D341Med (cell line): ENCODE measurements at regions not wholly inside any gene's neighbourhood (a gene's known extent, or its start where the extent isn't known, plus 50 kb on each side); places are given as distances from the start of the nearest gene placed in this dataset.
A peak's percentile ranks its signal among the peaks of the same experiment; 100 is the strongest.

Experiments
- DNase-seq: peaks from one replicate; pipeline ENCODE4 v3.0.0; 2012; ENCODE audit warnings: low spot score

GRCh38 chr4:177047851-177048174 lies 255.1 kb upstream of the VEGFC start:
- DNase-seq: no peak

- peak; percentile 54 for DNase-seq
These were observed 258.1 kb upstream of the NEIL3 start for GRCh38 chr4:177051473-177052060.

- peak; percentile 67 for DNase-seq
These were observed 257.3 kb upstream of the NEIL3 start for GRCh38 chr4:177052211-177052934.

GRCh38 chr4:177057186-177057585 lies 252.5 kb upstream of the NEIL3 start:
- no peak for DNase-seq

- no peak for DNase-seq
These were observed 245.6 kb upstream of the NEIL3 start for GRCh38 chr4:177064116-177064515.

GRCh38 chr4:177064729-177065394 lies 244.8 kb upstream of the NEIL3 start:
- DNase-seq: no peak

GRCh38 chr4:177066746-177067145 lies 242.9 kb upstream of the NEIL3 start:
- DNase-seq: no peak

- DNase-seq: no peak
These were observed 239.1 kb upstream of the NEIL3 start for GRCh38 chr4:177070533-177071058.

- DNase-seq: no peak
These were observed 232.3 kb upstream of the NEIL3 start for GRCh38 chr4:177077095-177077971.

- no peak for DNase-seq
These were observed 230.3 kb upstream of the NEIL3 start for GRCh38 chr4:177079327-177079726.

- no peak for DNase-seq
These were observed 229.3 kb upstream of the NEIL3 start for GRCh38 chr4:177080388-177080787.

- DNase-seq: no peak
These were observed 222.6 kb upstream of the NEIL3 start for GRCh38 chr4:177087060-177087459.

GRCh38 chr4:177087499-177087898 lies 222.2 kb upstream of the NEIL3 start:
- no peak for DNase-seq

GRCh38 chr4:177091515-177091914 lies 218.2 kb upstream of the NEIL3 start:
- no peak for DNase-seq

- DNase-seq: no peak
These were observed 216.9 kb upstream of the NEIL3 start for GRCh38 chr4:177092807-177093206.

GRCh38 chr4:177093964-177094363 lies 215.7 kb upstream of the NEIL3 start:
- DNase-seq: no peak

GRCh38 chr4:177097291-177097690 lies 212.4 kb upstream of the NEIL3 start:
- DNase-seq: no peak

- DNase-seq: no peak
These were observed 210.5 kb upstream of the NEIL3 start for GRCh38 chr4:177099211-177099610.

- DNase-seq: no peak
These were observed 209.4 kb upstream of the NEIL3 start for GRCh38 chr4:177100307-177100706.

- DNase-seq: no peak
These were observed 206.1 kb upstream of the NEIL3 start for GRCh38 chr4:177103619-177104018.

- no peak for DNase-seq
These were observed 204.1 kb upstream of the NEIL3 start for GRCh38 chr4:177105536-177105935.

- DNase-seq: no peak
These were observed 202.3 kb upstream of the NEIL3 start for GRCh38 chr4:177107288-177107921.
